ENCODE measurements at regions not wholly inside any gene's neighbourhood (a gene's known extent, or its start where the extent isn't known, plus 50 kb on each side); places are given as distances from the start of the nearest gene placed in this dataset.

GRCh38 chr3:152780553-152780952, 54.4 kb upstream of the P2RY1 start:
- DNase-seq: no peak

DNA sequence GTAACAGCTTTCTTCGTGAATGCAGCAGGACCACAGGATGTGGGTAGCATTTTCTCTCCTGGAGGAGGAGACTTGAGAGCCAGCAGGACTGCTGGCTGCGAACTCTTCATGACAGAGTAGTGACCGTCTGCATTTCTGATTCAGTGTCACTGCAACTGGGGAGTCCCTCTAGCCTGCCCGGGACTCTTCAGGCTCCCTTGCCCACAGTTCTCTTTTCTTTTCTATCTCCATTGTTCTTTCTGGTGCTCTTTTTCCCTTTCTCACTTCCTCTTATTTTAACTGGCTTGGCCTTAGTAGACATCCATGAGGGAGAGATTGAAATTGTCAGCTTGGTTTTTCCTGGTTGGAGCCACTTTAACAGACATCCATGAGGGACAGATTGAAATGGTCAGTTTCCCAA, 49.9 kb upstream of the P2RY1 start:
- no peak for DNase-seq
